ENCODE measurements at regions not wholly inside any gene's neighbourhood (a gene's known extent, or its start where the extent isn't known, plus 50 kb on each side); places are given as distances from the start of the nearest gene placed in this dataset.

GRCh38 chr16:27726621-27727261 lies 176.8 kb downstream of the KATNIP start:
- Histone ChIP-seq H3K4ac (ENCODE audit: low read depth, low read length) (no peak overlapping the region), H4K8ac (ENCODE audit: low read depth, low read length) (no peak overlapping the region), H2AK5ac (ENCODE audit: low read length) (no peak overlapping the region), H3K18ac (ENCODE audit: low read length) (no peak overlapping the region), H3K4me2 (ENCODE audit: low read length) (no peak overlapping the region), H3K4me3 (ENCODE audit: low read length) (no peak overlapping the region), H3K36me3 (ENCODE audit: control insufficient read depth, insufficient read depth, low read length) (no peaks in the 10 kb centered on the region), H4K5ac (ENCODE audit: low read length) (no peak overlapping the region), H3K4me1 (ENCODE audit: control insufficient read depth, low read depth, low read length) (no peaks in the 10 kb centered on the region), H3K79me2 (ENCODE audit: control insufficient read depth, insufficient read depth, low read length) (no peaks in the 10 kb centered on the region), H3K27ac (ENCODE audit: low read depth, low read length) (no peak overlapping the region), H2BK5ac (ENCODE audit: low read length) (no peak overlapping the region), H3K9ac (ENCODE audit: low read length) (no peak overlapping the region), H2BK15ac (replicated peaks; ENCODE audit: low read depth) (no peak overlapping the region), H3K27me3 (ENCODE audit: insufficient read depth, low read length, poor library complexity) (no peaks in the 10 kb centered on the region), H2BK120ac (ENCODE audit: low read depth, low read length) (no peak overlapping the region), H3K79me1 (ENCODE audit: low read length) (no peaks in the 10 kb centered on the region), H3K23ac (ENCODE audit: low read length) (no peak overlapping the region), H3K56ac (ENCODE audit: low read length) (no peak overlapping the region)
- WGBS (ENCODE audit: extremely low coverage, insufficient coverage, low lambda C conversion rate) = no CpG with 5 or more reads among the region's 11 CpGs
- DNase-seq = no peak

GRCh38 chr16:27727941-27728340 lies 178.0 kb downstream of the KATNIP start:
- no peak overlapping the region for H3K23ac ChIP-seq (ENCODE audit: low read length)
- H3K18ac ChIP-seq (ENCODE audit: low read length) = no peak overlapping the region
- H3K27me3 ChIP-seq (ENCODE audit: insufficient read depth, low read length, poor library complexity) = no peaks in the 10 kb centered on the region
- WGBS (ENCODE audit: extremely low coverage, insufficient coverage, low lambda C conversion rate) = no CpG with 5 or more reads among the region's 6 CpGs
- no peak overlapping the region for H2BK120ac ChIP-seq (ENCODE audit: low read depth, low read length)
- H3K4me2 ChIP-seq (ENCODE audit: low read length) = no peak overlapping the region
- no peak overlapping the region for H4K8ac ChIP-seq (ENCODE audit: low read depth, low read length)
- no peak overlapping the region for H3K4ac ChIP-seq (ENCODE audit: low read depth, low read length)
- H4K5ac ChIP-seq (ENCODE audit: low read length) = no peak overlapping the region
- DNase-seq = no peak
- H3K79me1 ChIP-seq (ENCODE audit: low read length) = no peaks in the 10 kb centered on the region
- H3K27ac ChIP-seq (ENCODE audit: low read depth, low read length) = no peak overlapping the region
- H3K79me2 ChIP-seq (ENCODE audit: control insufficient read depth, insufficient read depth, low read length) = no peaks in the 10 kb centered on the region
- H3K4me3 ChIP-seq (ENCODE audit: low read length) = no peak overlapping the region
- no peak overlapping the region for H3K56ac ChIP-seq (ENCODE audit: low read length)
- H2AK5ac ChIP-seq (ENCODE audit: low read length) = no peak overlapping the region
- H2BK5ac ChIP-seq (ENCODE audit: low read length) = no peak overlapping the region
- H3K36me3 ChIP-seq (ENCODE audit: control insufficient read depth, insufficient read depth, low read length) = no peaks in the 10 kb centered on the region
- no peak overlapping the region for H2BK15ac ChIP-seq (replicated peaks; ENCODE audit: low read depth)
- no peak overlapping the region for H3K9ac ChIP-seq (ENCODE audit: low read length)
- no peaks in the 10 kb centered on the region for H3K4me1 ChIP-seq (ENCODE audit: control insufficient read depth, low read depth, low read length)

- H2BK15ac ChIP-seq (replicated peaks; ENCODE audit: low read depth) = no peak overlapping the region
- no peak overlapping the region for H2AK5ac ChIP-seq (ENCODE audit: low read length)
- no peak overlapping the region for H3K4me3 ChIP-seq (ENCODE audit: low read length)
- no peaks in the 10 kb centered on the region for H3K27me3 ChIP-seq (ENCODE audit: insufficient read depth, low read length, poor library complexity)
- no peak overlapping the region for H2BK120ac ChIP-seq (ENCODE audit: low read depth, low read length)
- H3K36me3 ChIP-seq (ENCODE audit: control insufficient read depth, insufficient read depth, low read length) = no peaks in the 10 kb centered on the region
- no peak overlapping the region for H3K9ac ChIP-seq (ENCODE audit: low read length)
- no peak overlapping the region for H3K23ac ChIP-seq (ENCODE audit: low read length)
- no peak overlapping the region for H3K56ac ChIP-seq (ENCODE audit: low read length)
- H3K79me2 ChIP-seq (ENCODE audit: control insufficient read depth, insufficient read depth, low read length) = no peaks in the 10 kb centered on the region
- no peak overlapping the region for H2BK5ac ChIP-seq (ENCODE audit: low read length)
- H3K4ac ChIP-seq (ENCODE audit: low read depth, low read length) = no peak overlapping the region
- H3K79me1 ChIP-seq (ENCODE audit: low read length) = no peaks in the 10 kb centered on the region
- no peaks in the 10 kb centered on the region for H3K4me1 ChIP-seq (ENCODE audit: control insufficient read depth, low read depth, low read length)
- no peak overlapping the region for H4K8ac ChIP-seq (ENCODE audit: low read depth, low read length)
- no peak overlapping the region for H3K18ac ChIP-seq (ENCODE audit: low read length)
- no CpG with 5 or more reads among the region's 3 CpGs for WGBS (ENCODE audit: extremely low coverage, insufficient coverage, low lambda C conversion rate)
- H4K5ac ChIP-seq (ENCODE audit: low read length) = no peak overlapping the region
- DNase-seq = no peak
- no peak overlapping the region for H3K27ac ChIP-seq (ENCODE audit: low read depth, low read length)
- H3K4me2 ChIP-seq (ENCODE audit: low read length) = no peak overlapping the region
Measured at GRCh38 chr16:27728691-27729090, 178.7 kb downstream of the KATNIP start.

- DNase-seq = no peak
- Histone ChIP-seq H3K4ac (ENCODE audit: low read depth, low read length) (no peak overlapping the region), H3K9ac (ENCODE audit: low read length) (no peak overlapping the region), H3K18ac (ENCODE audit: low read length) (no peak overlapping the region), H2BK15ac (replicated peaks; ENCODE audit: low read depth) (no peak overlapping the region), H4K5ac (ENCODE audit: low read length) (no peak overlapping the region), H2BK5ac (ENCODE audit: low read length) (no peak overlapping the region), H2BK120ac (ENCODE audit: low read depth, low read length) (no peak overlapping the region), H3K79me1 (ENCODE audit: low read length) (no peaks in the 10 kb centered on the region), H3K4me1 (ENCODE audit: control insufficient read depth, low read depth, low read length) (no peaks in the 10 kb centered on the region), H3K23ac (ENCODE audit: low read length) (no peak overlapping the region), H3K4me3 (ENCODE audit: low read length) (no peak overlapping the region), H3K27me3 (ENCODE audit: insufficient read depth, low read length, poor library complexity) (no peaks in the 10 kb centered on the region), H3K79me2 (ENCODE audit: control insufficient read depth, insufficient read depth, low read length) (no peaks in the 10 kb centered on the region), H3K4me2 (ENCODE audit: low read length) (no peak overlapping the region), H3K56ac (ENCODE audit: low read length) (no peak overlapping the region), H2AK5ac (ENCODE audit: low read length) (no peak overlapping the region), H4K8ac (ENCODE audit: low read depth, low read length) (no peak overlapping the region), H3K27ac (ENCODE audit: low read depth, low read length) (no peak overlapping the region), H3K36me3 (ENCODE audit: control insufficient read depth, insufficient read depth, low read length) (no peaks in the 10 kb centered on the region)
- WGBS (ENCODE audit: extremely low coverage, insufficient coverage, low lambda C conversion rate) = no CpG with 5 or more reads among the region's 10 CpGs
Measured at GRCh38 chr16:27729516-27730304, 179.8 kb downstream of the KATNIP start.

GRCh38 chr16:27730661-27731210 lies 180.8 kb downstream of the KATNIP start:
- Histone ChIP-seq H3K36me3 (ENCODE audit: control insufficient read depth, insufficient read depth, low read length) (no peaks in the 10 kb centered on the region), H2BK120ac (ENCODE audit: low read depth, low read length) (no peak overlapping the region), H3K23ac (ENCODE audit: low read length) (no peak overlapping the region), H3K18ac (ENCODE audit: low read length) (no peak overlapping the region), H2BK15ac (replicated peaks; ENCODE audit: low read depth) (no peak overlapping the region), H3K27ac (ENCODE audit: low read depth, low read length) (no peak overlapping the region), H3K4ac (ENCODE audit: low read depth, low read length) (no peak overlapping the region), H3K4me3 (ENCODE audit: low read length) (no peak overlapping the region), H3K56ac (ENCODE audit: low read length) (no peak overlapping the region), H3K79me1 (ENCODE audit: low read length) (no peaks in the 10 kb centered on the region), H2AK5ac (ENCODE audit: low read length) (no peak overlapping the region), H4K5ac (ENCODE audit: low read length) (no peak overlapping the region), H3K4me1 (ENCODE audit: control insufficient read depth, low read depth, low read length) (no peaks in the 10 kb centered on the region), H3K9ac (ENCODE audit: low read length) (no peak overlapping the region), H3K27me3 (ENCODE audit: insufficient read depth, low read length, poor library complexity) (no peaks in the 10 kb centered on the region), H4K8ac (ENCODE audit: low read depth, low read length) (no peak overlapping the region), H2BK5ac (ENCODE audit: low read length) (no peak overlapping the region), H3K79me2 (ENCODE audit: control insufficient read depth, insufficient read depth, low read length) (no peaks in the 10 kb centered on the region), H3K4me2 (ENCODE audit: low read length) (no peak overlapping the region)
- WGBS (ENCODE audit: extremely low coverage, insufficient coverage, low lambda C conversion rate) = no CpG with 5 or more reads among the region's 6 CpGs
- DNase-seq = no peak
